Keratinocyte (primary cell): ENCODE measurements at regions not wholly inside any gene's neighbourhood (a gene's known extent, or its start where the extent isn't known, plus 50 kb on each side); places are given as distances from the start of the nearest gene placed in this dataset.

Experiments used
- DNase-seq: peaks from one replicate; pipeline ENCODE4 v3.0.0-alpha.2; 2011; ENCODE audit warnings: low read depth, missing footprints, low spot score
- FAIRE-seq: peaks from 2 replicates; lab custom pipeline; 2011; peaks lifted over from hg19 to GRCh38; lab: Jason Lieb, UNC
- H2AFZ ChIP-seq: 2 replicates; pipeline ENCODE4 v1.6.0; 2012; ENCODE audit warnings: low read length, control low read depth, inconsistent platforms; ENCODE audit not compliant: control insufficient read depth
- H3K27ac ChIP-seq: 2 replicates; pipeline ENCODE4 v1.5.1; 2011; ENCODE audit warnings: low read length; ENCODE audit not compliant: control insufficient read depth, insufficient read depth
- H3K27me3 ChIP-seq: 3 replicates; pipeline ENCODE4 v1.6.0; 2011; ENCODE audit warnings: low read length; ENCODE audit not compliant: control insufficient read depth, insufficient read depth; ENCODE audit errors: extremely low read depth
- H3K36me3 ChIP-seq, 2 experiments: 2 replicates in 1 of 2; 3 replicates in 1 of 2; pipeline ENCODE4 v1.5.1; 2011; ENCODE audit warnings: low read length in 2 of 2, mild to moderate bottlenecking in 1 of 2; ENCODE audit not compliant: control insufficient read depth in 2 of 2, insufficient read depth in 2 of 2; ENCODE audit errors: extremely low read depth in 1 of 2
- H3K4me1 ChIP-seq: 3 replicates; pipeline ENCODE4 v1.5.1; 2011; ENCODE audit warnings: low read length; ENCODE audit not compliant: control insufficient read depth, insufficient read depth; ENCODE audit errors: extremely low read depth
- H3K4me2 ChIP-seq: 3 replicates; pipeline ENCODE4 v1.6.0; 2011; ENCODE audit warnings: low read depth, low read length; ENCODE audit not compliant: control insufficient read depth, insufficient read depth; ENCODE audit errors: extremely low read depth
- H3K4me3 ChIP-seq, 3 experiments: fragments of 200-600 bp in 1 of 3; sonication (generic) in 1 of 3; 2 replicates in 2 of 3; 3 replicates in 1 of 3; pipeline ENCODE4 v1.5.1; 2011 to 2016; ENCODE audit warnings: low read length in 3 of 3, mild to moderate bottlenecking in 3 of 3, control low read depth in 2 of 3, inconsistent platforms in 1 of 3, low read depth in 1 of 3, mixed read lengths in 1 of 3, mixed run types in 1 of 3, moderate library complexity in 1 of 3; ENCODE audit not compliant: control insufficient read depth in 2 of 3, insufficient read depth in 2 of 3; ENCODE audit errors: extremely low read depth in 1 of 3
- H3K79me2 ChIP-seq: 2 replicates; pipeline ENCODE4 v1.6.0; 2012; ENCODE audit warnings: low read length; ENCODE audit not compliant: control insufficient read depth, insufficient read depth
- H3K9ac ChIP-seq: 3 replicates; pipeline ENCODE4 v1.6.0; 2011; ENCODE audit warnings: low read length; ENCODE audit not compliant: control insufficient read depth, insufficient read depth; ENCODE audit errors: extremely low read depth
- H3K9me1 ChIP-seq: 3 replicates; pipeline ENCODE4 v1.6.0; 2011; ENCODE audit warnings: low read length; ENCODE audit not compliant: control insufficient read depth, insufficient read depth; ENCODE audit errors: extremely low read depth
- H3K9me3 ChIP-seq: 2 replicates; pipeline ENCODE4 v1.5.1; 2012; ENCODE audit warnings: low read depth, low read length; ENCODE audit not compliant: control insufficient read depth
- H4K20me1 ChIP-seq: 3 replicates; pipeline ENCODE4 v1.6.0; 2011; ENCODE audit warnings: low read length; ENCODE audit not compliant: control insufficient read depth, insufficient read depth; ENCODE audit errors: extremely low read depth
- EZH2 ChIP-seq: IDR thresholded peaks from one replicate; pipeline ENCODE4 v1.6.1; 2012; ENCODE audit warnings: inconsistent platforms, mild to moderate bottlenecking, low read length, moderate library complexity
- dilution Hi-C: fragments of 300-500 bp; cut with MboI; formaldehyde crosslinking; loops from one replicate; pipeline ENCODE4 v1.7.0; 2020; ENCODE audit warnings: low sequenced_read_pairs; ENCODE audit not compliant: extremely low pct_ligation_motif_present
- TF ChIP-seq, protein P1 (sequence below), 3 experiments: IDR thresholded peaks in 1 of 3; conservative IDR thresholded peaks in 1 of 3; optimal IDR thresholded peaks in 1 of 3; 2 replicates in 2 of 3; 3 replicates in 1 of 3; pipeline versions ENCODE3 to v1.5.1; 2011; ENCODE audit warnings: low read length in 3 of 3, mild to moderate bottlenecking in 3 of 3, moderate library complexity in 2 of 3, control low read depth in 1 of 3, inconsistent platforms in 1 of 3; ENCODE audit not compliant: insufficient read depth in 2 of 3; ENCODE audit errors: extremely low read depth in 1 of 3

DNA sequence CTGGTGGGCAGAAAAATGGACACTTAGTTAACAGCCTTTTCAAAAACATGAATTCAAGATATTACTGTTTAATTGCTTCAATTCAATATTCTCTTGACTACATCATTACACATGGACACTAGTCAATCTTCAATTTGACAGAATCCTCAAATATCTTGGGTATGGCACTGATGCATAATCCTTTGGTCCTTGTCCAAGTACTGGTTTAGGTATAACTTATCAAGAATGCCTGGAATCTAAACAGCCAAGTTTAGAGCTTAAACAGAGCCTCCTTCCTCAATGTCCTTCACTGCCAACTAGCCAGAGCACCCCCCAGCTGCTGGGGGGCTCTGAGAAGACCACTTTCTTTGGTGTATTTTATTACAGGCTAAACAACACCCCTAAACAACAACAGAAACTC is 61.6 kb upstream of the ERCC6L2 start:
- no peak overlapping the region for H3K27ac ChIP-seq
- TF ChIP-seq, protein P1, sequence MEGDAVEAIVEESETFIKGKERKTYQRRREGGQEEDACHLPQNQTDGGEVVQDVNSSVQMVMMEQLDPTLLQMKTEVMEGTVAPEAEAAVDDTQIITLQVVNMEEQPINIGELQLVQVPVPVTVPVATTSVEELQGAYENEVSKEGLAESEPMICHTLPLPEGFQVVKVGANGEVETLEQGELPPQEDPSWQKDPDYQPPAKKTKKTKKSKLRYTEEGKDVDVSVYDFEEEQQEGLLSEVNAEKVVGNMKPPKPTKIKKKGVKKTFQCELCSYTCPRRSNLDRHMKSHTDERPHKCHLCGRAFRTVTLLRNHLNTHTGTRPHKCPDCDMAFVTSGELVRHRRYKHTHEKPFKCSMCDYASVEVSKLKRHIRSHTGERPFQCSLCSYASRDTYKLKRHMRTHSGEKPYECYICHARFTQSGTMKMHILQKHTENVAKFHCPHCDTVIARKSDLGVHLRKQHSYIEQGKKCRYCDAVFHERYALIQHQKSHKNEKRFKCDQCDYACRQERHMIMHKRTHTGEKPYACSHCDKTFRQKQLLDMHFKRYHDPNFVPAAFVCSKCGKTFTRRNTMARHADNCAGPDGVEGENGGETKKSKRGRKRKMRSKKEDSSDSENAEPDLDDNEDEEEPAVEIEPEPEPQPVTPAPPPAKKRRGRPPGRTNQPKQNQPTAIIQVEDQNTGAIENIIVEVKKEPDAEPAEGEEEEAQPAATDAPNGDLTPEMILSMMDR (optimal IDR thresholded peaks at IDR 0.05 in 1 of 3, IDR thresholded peaks at IDR 0.05 in 1 of 3, conservative IDR thresholded peaks at IDR 0.05 in 1 of 3; ENCODE audit: extremely low read depth in 1 of 3, insufficient read depth in 2 of 3, low read length in 3 of 3): no peak
- no peak for TF ChIP-seq EZH2
- no peaks in the 10 kb centered on the region for H4K20me1 ChIP-seq
- H3K4me3 ChIP-seq: no peak overlapping the region
- no peaks in the 10 kb centered on the region for H3K79me2 ChIP-seq
- H3K9me3 ChIP-seq: no peaks in the 10 kb centered on the region
- H3K27me3 ChIP-seq: no peaks in the 10 kb centered on the region
- no peak overlapping the region for H2AFZ ChIP-seq
- no peaks in the 10 kb centered on the region for H3K9me1 ChIP-seq
- no peak overlapping the region for H3K4me2 ChIP-seq
- DNase-seq (no peak), FAIRE-seq (no peak)
- no peaks in the 10 kb centered on the region for H3K36me3 ChIP-seq
- H3K9ac ChIP-seq: no peak overlapping the region
- dilution Hi-C loops: no loop called here
- no peaks in the 10 kb centered on the region for H3K4me1 ChIP-seq

- FAIRE-seq (no peak), DNase-seq (no peak)
- Histone ChIP-seq H3K9me3 (no peaks in the 10 kb centered on the region), H3K9me1 (no peaks in the 10 kb centered on the region), H2AFZ (no peak overlapping the region), H3K27ac (no peak overlapping the region), H3K4me2 (no peak overlapping the region), H3K4me3 (no peak overlapping the region), H3K36me3 (no peaks in the 10 kb centered on the region), H3K79me2 (no peaks in the 10 kb centered on the region), H4K20me1 (no peaks in the 10 kb centered on the region), H3K4me1 (no peaks in the 10 kb centered on the region), H3K27me3 (no peaks in the 10 kb centered on the region), H3K9ac (no peak overlapping the region)
- no peak for TF ChIP-seq EZH2
- TF ChIP-seq, protein P1 (optimal IDR thresholded peaks at IDR 0.05 in 1 of 3, IDR thresholded peaks at IDR 0.05 in 1 of 3, conservative IDR thresholded peaks at IDR 0.05 in 1 of 3; ENCODE audit: extremely low read depth in 1 of 3, insufficient read depth in 2 of 3, low read length in 3 of 3): no peak
- dilution Hi-C loops: no loop called here
Observed at GRCh38 chr9:95810814-95811213, 64.7 kb upstream of the ERCC6L2 start.
